ENCODE measurements at regions not wholly inside any gene's neighbourhood (a gene's known extent, or its start where the extent isn't known, plus 50 kb on each side); places are given as distances from the start of the nearest gene placed in this dataset.

DNA sequence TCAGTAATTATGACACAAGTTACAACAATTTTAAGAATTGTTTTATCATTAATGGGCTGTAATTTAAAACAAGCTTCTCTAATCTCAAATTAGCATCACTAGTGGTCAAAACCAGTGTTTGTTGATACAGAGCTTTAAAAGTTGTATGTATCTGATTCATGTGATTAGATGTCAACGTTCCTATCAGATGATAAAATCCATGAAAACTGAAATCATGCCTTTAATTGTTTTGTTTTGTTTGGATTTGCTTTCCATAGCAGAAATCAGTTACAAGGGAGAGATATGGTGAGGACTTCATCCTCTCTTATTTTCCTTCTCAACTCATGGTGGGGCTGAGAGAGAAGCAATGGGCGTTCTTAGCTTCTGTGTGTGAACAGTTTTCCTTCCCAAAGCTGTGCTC, 469.6 kb downstream of the PID1 start:
- ChIA-PET CTCF (no interaction called here), POLR2A (no interaction called here)
- ATAC-seq: no peak
- Histone ChIP-seq H3K36me3 (ENCODE audit: control insufficient read depth, insufficient read depth, low read length) (no peaks in the 10 kb centered on the region), H3K27ac (ENCODE audit: low read length) (no peak overlapping the region), H3K9me3 (ENCODE audit: control insufficient read depth, insufficient read depth, low read depth, low read length) (no peaks in the 10 kb centered on the region), H3K4me1 (ENCODE audit: control insufficient read depth, insufficient read depth, low read length) (no peaks in the 10 kb centered on the region), H3K27me3 (ENCODE audit: control insufficient read depth, insufficient read depth, low read length) (no peaks in the 10 kb centered on the region), H3K4me3 (ENCODE audit: low read depth in 2 of 2, low read length in 2 of 2) (no peak overlapping the region)
- TF ChIP-seq, protein P1, sequence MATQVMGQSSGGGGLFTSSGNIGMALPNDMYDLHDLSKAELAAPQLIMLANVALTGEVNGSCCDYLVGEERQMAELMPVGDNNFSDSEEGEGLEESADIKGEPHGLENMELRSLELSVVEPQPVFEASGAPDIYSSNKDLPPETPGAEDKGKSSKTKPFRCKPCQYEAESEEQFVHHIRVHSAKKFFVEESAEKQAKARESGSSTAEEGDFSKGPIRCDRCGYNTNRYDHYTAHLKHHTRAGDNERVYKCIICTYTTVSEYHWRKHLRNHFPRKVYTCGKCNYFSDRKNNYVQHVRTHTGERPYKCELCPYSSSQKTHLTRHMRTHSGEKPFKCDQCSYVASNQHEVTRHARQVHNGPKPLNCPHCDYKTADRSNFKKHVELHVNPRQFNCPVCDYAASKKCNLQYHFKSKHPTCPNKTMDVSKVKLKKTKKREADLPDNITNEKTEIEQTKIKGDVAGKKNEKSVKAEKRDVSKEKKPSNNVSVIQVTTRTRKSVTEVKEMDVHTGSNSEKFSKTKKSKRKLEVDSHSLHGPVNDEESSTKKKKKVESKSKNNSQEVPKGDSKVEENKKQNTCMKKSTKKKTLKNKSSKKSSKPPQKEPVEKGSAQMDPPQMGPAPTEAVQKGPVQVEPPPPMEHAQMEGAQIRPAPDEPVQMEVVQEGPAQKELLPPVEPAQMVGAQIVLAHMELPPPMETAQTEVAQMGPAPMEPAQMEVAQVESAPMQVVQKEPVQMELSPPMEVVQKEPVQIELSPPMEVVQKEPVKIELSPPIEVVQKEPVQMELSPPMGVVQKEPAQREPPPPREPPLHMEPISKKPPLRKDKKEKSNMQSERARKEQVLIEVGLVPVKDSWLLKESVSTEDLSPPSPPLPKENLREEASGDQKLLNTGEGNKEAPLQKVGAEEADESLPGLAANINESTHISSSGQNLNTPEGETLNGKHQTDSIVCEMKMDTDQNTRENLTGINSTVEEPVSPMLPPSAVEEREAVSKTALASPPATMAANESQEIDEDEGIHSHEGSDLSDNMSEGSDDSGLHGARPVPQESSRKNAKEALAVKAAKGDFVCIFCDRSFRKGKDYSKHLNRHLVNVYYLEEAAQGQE (IDR thresholded peaks at IDR 0.05; ENCODE audit: insufficient read depth in 1 of 2, low read depth in 2 of 2, low read length in 1 of 2): no peak
- TF ChIP-seq SIN3A (IDR thresholded peaks at IDR 0.05; ENCODE audit: borderline replicate concordance, insufficient read depth, low read depth, low read length) (no peak), POLR2AphosphoS5 (IDR thresholded peaks at IDR 0.05; ENCODE audit: low read depth, low read length) (no peak), TCF7L2 (IDR thresholded peaks at IDR 0.05; ENCODE audit: low read depth, low read length) (no peak)
- TF ChIP-seq, protein P2, sequence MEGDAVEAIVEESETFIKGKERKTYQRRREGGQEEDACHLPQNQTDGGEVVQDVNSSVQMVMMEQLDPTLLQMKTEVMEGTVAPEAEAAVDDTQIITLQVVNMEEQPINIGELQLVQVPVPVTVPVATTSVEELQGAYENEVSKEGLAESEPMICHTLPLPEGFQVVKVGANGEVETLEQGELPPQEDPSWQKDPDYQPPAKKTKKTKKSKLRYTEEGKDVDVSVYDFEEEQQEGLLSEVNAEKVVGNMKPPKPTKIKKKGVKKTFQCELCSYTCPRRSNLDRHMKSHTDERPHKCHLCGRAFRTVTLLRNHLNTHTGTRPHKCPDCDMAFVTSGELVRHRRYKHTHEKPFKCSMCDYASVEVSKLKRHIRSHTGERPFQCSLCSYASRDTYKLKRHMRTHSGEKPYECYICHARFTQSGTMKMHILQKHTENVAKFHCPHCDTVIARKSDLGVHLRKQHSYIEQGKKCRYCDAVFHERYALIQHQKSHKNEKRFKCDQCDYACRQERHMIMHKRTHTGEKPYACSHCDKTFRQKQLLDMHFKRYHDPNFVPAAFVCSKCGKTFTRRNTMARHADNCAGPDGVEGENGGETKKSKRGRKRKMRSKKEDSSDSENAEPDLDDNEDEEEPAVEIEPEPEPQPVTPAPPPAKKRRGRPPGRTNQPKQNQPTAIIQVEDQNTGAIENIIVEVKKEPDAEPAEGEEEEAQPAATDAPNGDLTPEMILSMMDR (IDR thresholded peaks at IDR 0.05): no peak
- intact Hi-C loops (cut with micrococcal nuclease; ENCODE audit: unreplicated experiment): no loop called here
- in situ Hi-C loops (cut with HindIII; ENCODE audit: low pct_unique_long_range_greater_than_20kb, low sequenced_read_pairs): no loop called here
- BruUV-seq (replicated peaks): no TSS peak
- DNase-seq (ENCODE audit: low read depth, low spot score): no peak

DNA sequence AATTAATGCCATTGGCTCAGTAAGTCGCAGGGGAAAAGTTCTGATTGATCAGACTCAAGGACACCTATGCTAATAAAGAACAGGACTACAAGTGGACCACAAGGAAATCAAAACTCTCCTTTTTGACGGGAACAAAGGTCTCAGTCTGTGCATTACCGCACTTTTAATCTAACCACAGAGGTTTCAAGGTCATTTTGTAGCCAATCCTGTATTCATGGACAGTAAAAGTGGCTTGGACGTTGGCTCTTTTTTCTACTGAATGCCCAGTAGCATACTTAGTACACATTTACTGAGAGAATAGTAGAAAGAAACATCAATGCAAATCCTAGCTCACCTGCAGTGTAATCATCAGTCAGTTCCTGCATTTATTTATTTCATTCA, 471.9 kb downstream of the PID1 start:
- in situ Hi-C loops (cut with HindIII; ENCODE audit: low pct_unique_long_range_greater_than_20kb, low sequenced_read_pairs): no loop called here
- Histone ChIP-seq H3K27me3 (ENCODE audit: control insufficient read depth, insufficient read depth, low read length) (no peaks in the 10 kb centered on the region), H3K36me3 (ENCODE audit: control insufficient read depth, insufficient read depth, low read length) (no peaks in the 10 kb centered on the region), H3K4me3 (ENCODE audit: low read depth in 2 of 2, low read length in 2 of 2) (no peak overlapping the region), H3K9me3 (ENCODE audit: control insufficient read depth, insufficient read depth, low read depth, low read length) (no peaks in the 10 kb centered on the region), H3K27ac (ENCODE audit: low read length) (no peak overlapping the region), H3K4me1 (ENCODE audit: control insufficient read depth, insufficient read depth, low read length) (no peaks in the 10 kb centered on the region)
- DNase-seq (ENCODE audit: low read depth, low spot score) (no peak), ATAC-seq (no peak)
- ChIA-PET CTCF (no interaction called here), POLR2A (interaction anchor here (0.5 kb wide), 1 partner anchor 604 kb away, joined by 3 read pairs; no protein-coding TSS in a partner anchor)
- TF ChIP-seq POLR2AphosphoS5 (IDR thresholded peaks at IDR 0.05; ENCODE audit: low read depth, low read length): no peak
- no TSS peak for BruUV-seq (replicated peaks)
- intact Hi-C loops (cut with micrococcal nuclease; ENCODE audit: unreplicated experiment): no loop called here

DNA sequence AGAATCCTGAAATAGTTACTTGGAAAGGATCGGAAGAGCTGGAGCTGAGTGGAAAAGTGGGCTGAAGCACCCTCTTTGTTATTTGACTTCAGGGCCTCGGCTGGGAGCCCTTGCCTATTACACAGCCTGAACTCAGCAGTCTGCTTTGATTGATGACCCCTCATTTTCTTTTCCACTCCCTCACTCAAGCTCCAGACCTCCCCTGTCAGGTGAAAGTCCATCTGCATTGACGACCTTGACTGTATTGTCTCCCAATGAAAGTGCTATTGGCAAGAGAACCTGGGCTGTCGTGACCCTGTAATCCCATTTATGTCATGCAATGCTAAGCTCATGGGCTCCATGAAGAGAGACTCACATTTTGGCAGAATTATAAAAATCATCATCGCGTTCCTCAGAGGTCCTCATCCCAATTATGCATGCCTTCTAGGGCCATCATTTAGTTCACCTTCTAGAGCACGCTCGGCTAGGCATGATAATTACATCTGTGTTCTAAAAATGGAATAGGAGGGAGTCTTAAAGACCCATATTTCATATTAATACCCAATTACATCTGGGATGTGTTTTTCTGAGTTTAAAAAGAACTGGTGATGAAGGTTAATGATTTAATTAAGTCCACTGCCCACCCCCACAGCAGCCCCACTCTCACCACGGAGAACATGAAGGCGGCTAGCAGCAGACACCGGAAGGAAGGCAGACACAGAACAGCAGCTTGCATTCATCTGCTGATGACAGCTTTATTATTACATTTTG, 472.5 kb downstream of the PID1 start:
- no peaks in the 10 kb centered on the region for H3K4me1 ChIP-seq (ENCODE audit: control insufficient read depth, insufficient read depth, low read length)
- no peaks in the 10 kb centered on the region for H3K27me3 ChIP-seq (ENCODE audit: control insufficient read depth, insufficient read depth, low read length)
- H3K36me3 ChIP-seq (ENCODE audit: control insufficient read depth, insufficient read depth, low read length): no peaks in the 10 kb centered on the region
- DNase-seq (ENCODE audit: low read depth, low spot score) (no peak), ATAC-seq (no peak)
- in situ Hi-C loops (cut with HindIII; ENCODE audit: low pct_unique_long_range_greater_than_20kb, low sequenced_read_pairs): no loop called here
- ChIA-PET POLR2A (no interaction called here), CTCF (no interaction called here)
- TF ChIP-seq POLR2AphosphoS5 (IDR thresholded peaks at IDR 0.05; ENCODE audit: low read depth, low read length) (no peak), SIN3A (IDR thresholded peaks at IDR 0.05; ENCODE audit: borderline replicate concordance, insufficient read depth, low read depth, low read length) (no peak)
- TF ChIP-seq, protein P1 (IDR thresholded peaks at IDR 0.05; ENCODE audit: insufficient read depth in 1 of 2, low read depth in 2 of 2, low read length in 1 of 2): no peak
- BruUV-seq (replicated peaks): no TSS peak
- intact Hi-C loops (cut with micrococcal nuclease; ENCODE audit: unreplicated experiment): no loop called here
- no peak overlapping the region for H3K4me3 ChIP-seq (ENCODE audit: low read depth in 2 of 2, low read length in 2 of 2)
- H3K27ac ChIP-seq (ENCODE audit: low read length): no peak overlapping the region
- no peaks in the 10 kb centered on the region for H3K9me3 ChIP-seq (ENCODE audit: control insufficient read depth, insufficient read depth, low read depth, low read length)

Data from Panc1 (cell line).